Right lobe of liver (tissue), 6 donors: ENCODE measurements at regions not wholly inside any gene's neighbourhood (a gene's known extent, or its start where the extent isn't known, plus 50 kb on each side); places are given as distances from the start of the nearest gene placed in this dataset.

Experiments used
- ATAC-seq, 4 donors: fragments of 200-7000 bp; cut with Tn5 transposase; one replicate each; pipeline ENCODE4 v1.9.1; 2020; ENCODE audit warnings: mild to moderate bottlenecking in 4 of 4, moderate library complexity in 4 of 4
- DNase-seq, 3 donors: peaks; one replicate each; pipeline ENCODE4 v3.0.0-alpha.2; 2020
- H3K27ac ChIP-seq, 3 donors: fragments of 200-600 bp; one replicate each; pipeline ENCODE4 v1.8.0; 2022
- H3K27me3 ChIP-seq, 2 donors: fragments of 200-600 bp; one replicate each; pipeline ENCODE4 v1.8.0; 2022
- H3K36me3 ChIP-seq, 4 donors: fragments of 200-600 bp; sonication (generic) in 1 of 4; one replicate each; pipeline versions ENCODE4 v1.5.1 to v1.8.0; 2017 to 2022; ENCODE audit warnings: control low read depth in 1 of 4
- H3K4me1 ChIP-seq, 4 donors: fragments of 200-600 bp; sonication (generic) in 1 of 4; one replicate each; pipeline versions ENCODE4 v1.5.1 to v1.8.0; 2017 to 2022; ENCODE audit warnings: control low read depth in 1 of 4
- H3K4me3 ChIP-seq, 3 donors: fragments of 200-600 bp; one replicate each; pipeline ENCODE4 v1.8.0; 2022
- H3K9me3 ChIP-seq, 4 donors: fragments of 200-600 bp; sonication (generic) in 1 of 4; one replicate each; pipeline versions ENCODE4 v1.5.1 to v1.8.0; 2017 to 2022; ENCODE audit warnings: control low read depth in 1 of 4
- POLR2A ChIP-seq: fragments of 450-650 bp; IDR thresholded peaks from one replicate; pipeline ENCODE4 v1.6.1; 2017; ENCODE audit warnings: antibody characterized with exemption, mild to moderate bottlenecking
- WGBS: methylation state at CpG from one replicate; pipeline ENCODE4 v1.1.6; 2018; ENCODE audit warnings: low coverage, low lambda C conversion rate; ENCODE audit not compliant: insufficient coverage; ENCODE audit errors: missing lambda C conversion rate; 5-methylcytosine and 5-hydroxymethylcytosine counted together
- intact Hi-C, 2 donors: fragments of 100-400 bp; cut with DNase I; formaldehyde crosslinking; loops; one replicate each; pipeline versions ENCODE4 v1.11.2 to v1.14.1; 2022
- TF ChIP-seq, protein P1 (sequence below), 4 donors: fragments of 200-600 bp in 3 of 4; fragments of 450-650 bp in 1 of 4; IDR thresholded peaks; one replicate each; pipeline versions ENCODE4 v1.5.1 to v1.8.0; 2016 to 2022; ENCODE audit warnings: antibody characterized with exemption in 4 of 4, mild to moderate bottlenecking in 2 of 4
- donor health status: DM: no; HTN: yes; CAD: no.
- donor health status: DM: no; HTN: no; CAD: no.
- donor health status: DM: no; HTN: no; CAD: no.
- donor health status: DM: no; HTN: yes; CAD: no.
- donor health status: DM: no; HTN: yes; CAD: no.

- H3K27ac ChIP-seq: no peak overlapping the region
- H3K36me3 ChIP-seq: no peaks in the 10 kb centered on the region
- intact Hi-C loops: no loop called here
- peaks cover 0 to 8% (median 0%) of the 10 kb centered on the region in 4 donors for H3K4me1 ChIP-seq
- ATAC-seq (peak in 1 of 4 donors; percentile 31), DNase-seq (no peak)
- no peaks in the 10 kb centered on the region for H3K9me3 ChIP-seq
- 89% methylated on average over 6 of the region's 10 CpGs for WGBS
- no peak overlapping the region for H3K4me3 ChIP-seq
- H3K27me3 ChIP-seq: no peaks in the 10 kb centered on the region
- no peak for TF ChIP-seq POLR2A
- TF ChIP-seq, protein P1, sequence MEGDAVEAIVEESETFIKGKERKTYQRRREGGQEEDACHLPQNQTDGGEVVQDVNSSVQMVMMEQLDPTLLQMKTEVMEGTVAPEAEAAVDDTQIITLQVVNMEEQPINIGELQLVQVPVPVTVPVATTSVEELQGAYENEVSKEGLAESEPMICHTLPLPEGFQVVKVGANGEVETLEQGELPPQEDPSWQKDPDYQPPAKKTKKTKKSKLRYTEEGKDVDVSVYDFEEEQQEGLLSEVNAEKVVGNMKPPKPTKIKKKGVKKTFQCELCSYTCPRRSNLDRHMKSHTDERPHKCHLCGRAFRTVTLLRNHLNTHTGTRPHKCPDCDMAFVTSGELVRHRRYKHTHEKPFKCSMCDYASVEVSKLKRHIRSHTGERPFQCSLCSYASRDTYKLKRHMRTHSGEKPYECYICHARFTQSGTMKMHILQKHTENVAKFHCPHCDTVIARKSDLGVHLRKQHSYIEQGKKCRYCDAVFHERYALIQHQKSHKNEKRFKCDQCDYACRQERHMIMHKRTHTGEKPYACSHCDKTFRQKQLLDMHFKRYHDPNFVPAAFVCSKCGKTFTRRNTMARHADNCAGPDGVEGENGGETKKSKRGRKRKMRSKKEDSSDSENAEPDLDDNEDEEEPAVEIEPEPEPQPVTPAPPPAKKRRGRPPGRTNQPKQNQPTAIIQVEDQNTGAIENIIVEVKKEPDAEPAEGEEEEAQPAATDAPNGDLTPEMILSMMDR (IDR thresholded peaks at IDR 0.05): no peak
These were observed 85.2 kb upstream of the FAM20A start for GRCh38 chr17:68686108-68686988.

DNA sequence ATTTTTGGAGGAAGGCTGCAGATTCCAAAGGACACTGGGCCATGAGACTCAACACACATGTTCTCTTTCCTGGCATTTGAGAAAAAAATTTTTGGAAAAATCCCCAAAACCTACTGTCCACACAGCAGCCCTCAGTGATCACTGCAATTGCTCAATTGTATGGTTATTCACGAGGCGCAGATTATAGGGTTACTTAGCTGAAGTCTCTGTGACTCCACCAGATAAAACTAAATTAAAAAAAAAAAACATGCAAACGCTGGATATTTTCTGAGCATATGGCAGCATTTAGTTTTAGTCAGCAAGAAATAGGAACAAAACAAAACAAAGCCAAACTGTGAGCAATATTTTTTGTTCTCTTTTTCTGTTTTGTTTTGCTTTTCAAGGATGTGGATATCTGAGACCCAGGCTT, 83.8 kb upstream of the FAM20A start:
- intact Hi-C loops: no loop called here
- WGBS: 19% methylated on average over 3 of the region's 3 CpGs
- H3K27ac ChIP-seq: no peak overlapping the region
- H3K9me3 ChIP-seq: no peaks in the 10 kb centered on the region
- H3K27me3 ChIP-seq: no peaks in the 10 kb centered on the region
- H3K4me3 ChIP-seq: no peak overlapping the region
- no peaks in the 10 kb centered on the region for H3K36me3 ChIP-seq
- DNase-seq: no peak
- H3K4me1 ChIP-seq: peaks cover 0 to 8% (median 0%) of the 10 kb centered on the region in 4 donors
- no peak for TF ChIP-seq POLR2A
- TF ChIP-seq, protein P1 (IDR thresholded peaks at IDR 0.05): no peak
- peak; percentile 18 to 73 (median 61) for ATAC-seq

- DNase-seq (no peak), ATAC-seq (no peak)
- H3K4me1 ChIP-seq: peaks cover 0 to 8% (median 0%) of the 10 kb centered on the region in 4 donors
- TF ChIP-seq, protein P1 (IDR thresholded peaks at IDR 0.05): no peak
- TF ChIP-seq POLR2A: no peak
- H3K27ac ChIP-seq: no peak overlapping the region
- H3K27me3 ChIP-seq: no peaks in the 10 kb centered on the region
- no peaks in the 10 kb centered on the region for H3K9me3 ChIP-seq
- H3K4me3 ChIP-seq: no peak overlapping the region
- no peaks in the 10 kb centered on the region for H3K36me3 ChIP-seq
- WGBS: 88% methylated on average over 3 of the region's 5 CpGs
- intact Hi-C loops: no loop called here
These were observed 81.7 kb upstream of the FAM20A start for GRCh38 chr17:68682903-68683302.

GRCh38 chr17:68679882-68680281, 78.7 kb upstream of the FAM20A start:
- intact Hi-C loops: loop anchor here in 1 of 2 donors (10.0 kb wide), 1 partner anchor 65 kb away; no protein-coding TSS in a partner anchor
- H3K4me1 ChIP-seq: peaks cover 0 to 4% (median 0%) of the 10 kb centered on the region in 4 donors
- no peak for DNase-seq

More at GRCh38 chr17:68679882-68680281, 78.7 kb upstream of the FAM20A start:
- 56% methylated on average over 1 of the region's 1 CpG for WGBS
- H3K36me3 ChIP-seq: no peaks in the 10 kb centered on the region
- TF ChIP-seq POLR2A: no peak
- TF ChIP-seq, protein P1 (IDR thresholded peaks at IDR 0.05): no peak
- no peak for ATAC-seq
- H3K27me3 ChIP-seq: no peaks in the 10 kb centered on the region
- no peaks in the 10 kb centered on the region for H3K9me3 ChIP-seq
- no peak overlapping the region for H3K27ac ChIP-seq
- H3K4me3 ChIP-seq: no peak overlapping the region
